ENCODE measurements at regions not wholly inside any gene's neighbourhood (a gene's known extent, or its start where the extent isn't known, plus 50 kb on each side); places are given as distances from the start of the nearest gene placed in this dataset.

- no peak for DNase-seq
Measured at GRCh38 chr17:77308861-77309726, 168.3 kb downstream of the SEC14L1 start.

GRCh38 chr17:77310336-77310735, 169.6 kb downstream of the SEC14L1 start:
- DNase-seq: no peak

GRCh38 chr17:77311371-77311981, 170.7 kb downstream of the SEC14L1 start:
- DNase-seq: no peak

- no peak for DNase-seq
Measured at GRCh38 chr17:77312061-77312701, 171.4 kb downstream of the SEC14L1 start.

GRCh38 chr17:77312786-77313599, 172.2 kb downstream of the SEC14L1 start:
- DNase-seq: no peak

- no peak for DNase-seq
Measured at GRCh38 chr17:77313831-77314230, 173.1 kb downstream of the SEC14L1 start.

- DNase-seq: no peak
Measured at GRCh38 chr17:77314601-77315000, 173.8 kb downstream of the SEC14L1 start.

- no peak for DNase-seq
Measured at GRCh38 chr17:77315010-77315409, 174.2 kb downstream of the SEC14L1 start.

GRCh38 chr17:77315551-77316190, 174.9 kb downstream of the SEC14L1 start:
- DNase-seq: no peak

GRCh38 chr17:77316191-77316641, 175.4 kb downstream of the SEC14L1 start:
- no peak for DNase-seq

- no peak for DNase-seq
Measured at GRCh38 chr17:77316651-77317050, 175.9 kb downstream of the SEC14L1 start.

- no peak for DNase-seq
Measured at GRCh38 chr17:77317091-77317750, 176.5 kb downstream of the SEC14L1 start.

GRCh38 chr17:77318021-77318420, 177.3 kb downstream of the SEC14L1 start:
- DNase-seq: no peak

GRCh38 chr17:77318491-77319210, 177.9 kb downstream of the SEC14L1 start:
- DNase-seq: no peak

GRCh38 chr17:77319211-77320043, 178.7 kb downstream of the SEC14L1 start:
- DNase-seq: no peak

GRCh38 chr17:77320044-77320440, 179.3 kb downstream of the SEC14L1 start:
- DNase-seq: no peak

- no peak for DNase-seq
Measured at GRCh38 chr17:77320485-77321256, 179.9 kb downstream of the SEC14L1 start.

GRCh38 chr17:77321649-77322513, 181.1 kb downstream of the SEC14L1 start:
- no peak for DNase-seq
